Endothelial cell of umbilical vein (primary cell): ENCODE measurements at regions not wholly inside any gene's neighbourhood (a gene's known extent, or its start where the extent isn't known, plus 50 kb on each side); places are given as distances from the start of the nearest gene placed in this dataset.

Experiments
- BruUV-seq: library from RNA; stranded (reverse); fragments of 400-500 nt; replicated peaks from 2 replicates; lab custom pipeline; 2021; lab: Mats Ljungman, UMichigan
- CTCF ChIA-PET: fragments of 300-600, 350-600 bp; sonication (Branson Sonifier 250); formaldehyde crosslinking; loops from one replicate; lab custom pipeline; 2021; ENCODE audit warnings: antibody characterized with exemption, inconsistent platforms; lab: Charles Lee
- POLR2A ChIA-PET: fragments of 300-600, 350-600 bp; sonication (Branson Sonifier 250); formaldehyde crosslinking; loops from one replicate; lab custom pipeline; 2021; ENCODE audit warnings: antibody characterized with exemption, inconsistent platforms; lab: Charles Lee
- DNase-seq: peaks from one replicate; pipeline ENCODE4 v3.0.0-alpha.2; 2011; ENCODE audit warnings: low read depth, low spot score
- FAIRE-seq: peaks from 2 replicates; lab custom pipeline; 2011; peaks lifted over from hg19 to GRCh38; lab: Jason Lieb, UNC
- H2AFZ ChIP-seq: 2 replicates; pipeline ENCODE4 v1.6.0; 2012; ENCODE audit warnings: low read depth, low read length, control low read depth, inconsistent platforms
- H3K27ac ChIP-seq: 2 replicates; pipeline ENCODE4 v1.5.1; 2011; ENCODE audit warnings: low read depth, mild to moderate bottlenecking, control low read depth, low read length, moderate library complexity; ENCODE audit not compliant: insufficient read depth
- H3K27me3 ChIP-seq, 2 experiments: 2 replicates each; pipeline versions ENCODE4 v1.6.0 to v1.6.1; 2011; ENCODE audit warnings: low read length in 2 of 2, mixed read lengths in 1 of 2; ENCODE audit not compliant: control insufficient read depth in 2 of 2, insufficient read depth in 2 of 2
- H3K36me3 ChIP-seq, 2 experiments: 2 replicates in 1 of 2; 3 replicates in 1 of 2; pipeline ENCODE4 v1.5.1; 2011; ENCODE audit warnings: low read length in 2 of 2, mild to moderate bottlenecking in 1 of 2, moderate library complexity in 1 of 2; ENCODE audit not compliant: control insufficient read depth in 2 of 2, insufficient read depth in 2 of 2; ENCODE audit errors: extremely low read depth in 1 of 2
- H3K4me1 ChIP-seq: 3 replicates; pipeline ENCODE4 v1.5.1; 2011; ENCODE audit warnings: mild to moderate bottlenecking, low read length; ENCODE audit not compliant: control insufficient read depth, insufficient read depth; ENCODE audit errors: extremely low read depth
- H3K4me2 ChIP-seq: 2 replicates; pipeline ENCODE4 v1.6.1; 2011; ENCODE audit warnings: low read length, control low read depth, mixed read lengths; ENCODE audit not compliant: insufficient read depth
- H3K4me3 ChIP-seq, 3 experiments: fragments of 200-600 bp in 1 of 3; sonication (generic), shearing (Covaris generic) in 1 of 3; replicated peaks in 1 of 3; 2 replicates each; pipeline ENCODE4 v1.5.1; 2011 to 2016; ENCODE audit warnings: control low read depth in 3 of 3, low read length in 3 of 3, mild to moderate bottlenecking in 2 of 3, inconsistent platforms in 1 of 3, low read depth in 1 of 3, moderate library complexity in 1 of 3; ENCODE audit not compliant: insufficient read depth in 1 of 3
- H3K79me2 ChIP-seq: 2 replicates; pipeline ENCODE4 v1.6.0; 2012; ENCODE audit warnings: low read length, inconsistent platforms; ENCODE audit not compliant: control insufficient read depth, insufficient read depth
- H3K9ac ChIP-seq: replicated peaks from 2 replicates; pipeline ENCODE3; 2011; ENCODE audit warnings: low read length, control low read depth; ENCODE audit not compliant: insufficient read depth; ENCODE audit errors: extremely low read depth
- H3K9me1 ChIP-seq: replicated peaks from 3 replicates; pipeline ENCODE4 v1.6.0; 2011; ENCODE audit warnings: mild to moderate bottlenecking, low read length; ENCODE audit not compliant: control insufficient read depth, insufficient read depth; ENCODE audit errors: extremely low read depth
- H3K9me3 ChIP-seq: replicated peaks from 2 replicates; pipeline ENCODE4 v1.5.1; 2012; ENCODE audit warnings: low read length, inconsistent platforms; ENCODE audit not compliant: control insufficient read depth, insufficient read depth
- H4K20me1 ChIP-seq: replicated peaks from 2 replicates; pipeline ENCODE3; 2011; ENCODE audit warnings: mild to moderate bottlenecking, low read length; ENCODE audit not compliant: control insufficient read depth, insufficient read depth; ENCODE audit errors: extremely low read depth
- EZH2 ChIP-seq: IDR thresholded peaks from 2 replicates; pipeline ENCODE4 v1.6.1; 2012; ENCODE audit warnings: borderline replicate concordance, low read depth, mild to moderate bottlenecking, moderate library complexity, low read length, inconsistent platforms; ENCODE audit not compliant: severe bottlenecking
- FOS ChIP-seq: IDR thresholded peaks from 2 replicates; pipeline ENCODE4 v1.6.1; 2011; ENCODE audit warnings: mild to moderate bottlenecking, low read length, moderate library complexity, borderline replicate concordance; ENCODE audit not compliant: insufficient read depth
- GATA2 ChIP-seq: IDR thresholded peaks from 2 replicates; pipeline ENCODE4 v1.7.0; 2011; ENCODE audit warnings: low read depth, mild to moderate bottlenecking, moderate library complexity, mixed read lengths, low read length; ENCODE audit not compliant: insufficient read length, insufficient read depth
- JUN ChIP-seq: IDR thresholded peaks from 2 replicates; pipeline ENCODE4 v1.6.1; 2011; ENCODE audit warnings: borderline replicate concordance, low read depth; ENCODE audit not compliant: insufficient read length, insufficient read depth
- MYC ChIP-seq: IDR thresholded peaks from one replicate; pipeline ENCODE4 v1.6.1; 2011; ENCODE audit warnings: mild to moderate bottlenecking, low read depth, low read length
- POLR2A ChIP-seq: IDR thresholded peaks from 2 replicates; pipeline ENCODE4 v1.6.1; 2012; ENCODE audit warnings: low read depth, mild to moderate bottlenecking, control low read depth, low read length
- POLR2AphosphoS5 ChIP-seq: IDR thresholded peaks from 2 replicates; pipeline ENCODE4 v1.6.1; 2012; ENCODE audit warnings: low read depth, mild to moderate bottlenecking, control low read depth, low read length, moderate library complexity; ENCODE audit not compliant: insufficient read depth
- dilution Hi-C: fragments of 300-500 bp; cut with MboI; formaldehyde crosslinking; loops from one replicate; pipeline ENCODE4 v1.15.0; 2019; ENCODE audit warnings: low sequenced_read_pairs; ENCODE audit not compliant: extremely low pct_ligation_motif_present
- intact Hi-C: fragments of 100-400 bp; cut with micrococcal nuclease; formaldehyde crosslinking; loops from one replicate; pipeline ENCODE4 v1.10.0; 2022
- TF ChIP-seq, protein P1 (sequence below): IDR thresholded peaks from 2 replicates; pipeline ENCODE4 v1.6.1; 2011; ENCODE audit not compliant: insufficient read depth, insufficient read length
- TF ChIP-seq, protein P2 (sequence below), 2 donors: IDR thresholded peaks; 1 replicate in 1 of 2; 2 replicates in 1 of 2; pipeline ENCODE4 v1.5.1; 2011; ENCODE audit warnings: low read length in 2 of 2, mild to moderate bottlenecking in 2 of 2, moderate library complexity in 2 of 2, control low read depth in 1 of 2, inconsistent platforms in 1 of 2, low read depth in 1 of 2; ENCODE audit not compliant: insufficient read depth in 1 of 2; ENCODE audit errors: extremely low read depth in 1 of 2

DNA sequence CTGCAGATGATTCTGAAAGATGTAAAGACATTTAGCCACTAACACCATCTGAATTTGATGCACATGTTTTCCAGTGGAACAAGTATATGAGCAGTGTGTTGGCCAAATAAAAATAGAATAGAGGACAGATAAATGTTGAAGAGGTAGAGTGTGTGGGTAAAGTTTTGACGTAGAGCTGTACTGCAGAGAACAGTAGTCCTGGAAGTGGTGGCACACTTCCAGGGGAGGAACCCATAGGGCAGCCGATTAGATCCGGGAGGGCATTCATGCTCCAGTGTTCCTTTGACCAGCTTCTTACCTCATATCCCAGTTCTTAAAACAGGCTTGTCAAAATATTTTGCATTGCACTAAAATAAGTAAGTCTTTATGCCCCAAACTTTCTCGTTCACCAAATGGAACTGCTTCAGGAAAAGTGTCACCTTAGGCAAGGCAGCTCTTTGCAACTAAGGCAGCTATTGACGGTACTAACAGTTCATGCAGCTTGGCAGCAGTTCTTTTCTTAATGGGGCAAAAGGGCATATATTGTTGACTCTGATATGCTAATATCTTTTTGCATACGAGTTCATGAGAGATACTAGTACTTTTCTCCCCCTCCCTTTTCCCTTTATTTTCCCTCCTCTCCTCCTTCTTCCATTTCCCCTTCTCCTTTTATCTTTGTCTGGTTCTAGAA, 429.3 kb upstream of the AZI2 start:
- Histone ChIP-seq H3K4me3 (no peak overlapping the region), H3K9me3 (no peaks in the 10 kb centered on the region), H3K4me2 (no peak overlapping the region), H3K36me3 (no peaks in the 10 kb centered on the region), H3K27me3 (peaks cover 0 to 5% of the 10 kb centered on the region in 2 experiments), H3K27ac (no peak overlapping the region), H4K20me1 (no peaks in the 10 kb centered on the region), H3K9me1 (no peaks in the 10 kb centered on the region), H3K79me2 (no peaks in the 10 kb centered on the region), H3K4me1 (no peaks in the 10 kb centered on the region), H2AFZ (no peak overlapping the region), H3K9ac (no peak overlapping the region)
- no TSS peak for BruUV-seq
- intact Hi-C loops, result no loop called here
- TF ChIP-seq POLR2A (no peak), JUN (no peak), EZH2 (no peak), GATA2 (no peak), MYC (no peak), POLR2AphosphoS5 (no peak), FOS (no peak)
- TF ChIP-seq, protein P1, sequence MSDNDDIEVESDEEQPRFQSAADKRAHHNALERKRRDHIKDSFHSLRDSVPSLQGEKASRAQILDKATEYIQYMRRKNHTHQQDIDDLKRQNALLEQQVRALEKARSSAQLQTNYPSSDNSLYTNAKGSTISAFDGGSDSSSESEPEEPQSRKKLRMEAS, result no peak
- TF ChIP-seq, protein P2, sequence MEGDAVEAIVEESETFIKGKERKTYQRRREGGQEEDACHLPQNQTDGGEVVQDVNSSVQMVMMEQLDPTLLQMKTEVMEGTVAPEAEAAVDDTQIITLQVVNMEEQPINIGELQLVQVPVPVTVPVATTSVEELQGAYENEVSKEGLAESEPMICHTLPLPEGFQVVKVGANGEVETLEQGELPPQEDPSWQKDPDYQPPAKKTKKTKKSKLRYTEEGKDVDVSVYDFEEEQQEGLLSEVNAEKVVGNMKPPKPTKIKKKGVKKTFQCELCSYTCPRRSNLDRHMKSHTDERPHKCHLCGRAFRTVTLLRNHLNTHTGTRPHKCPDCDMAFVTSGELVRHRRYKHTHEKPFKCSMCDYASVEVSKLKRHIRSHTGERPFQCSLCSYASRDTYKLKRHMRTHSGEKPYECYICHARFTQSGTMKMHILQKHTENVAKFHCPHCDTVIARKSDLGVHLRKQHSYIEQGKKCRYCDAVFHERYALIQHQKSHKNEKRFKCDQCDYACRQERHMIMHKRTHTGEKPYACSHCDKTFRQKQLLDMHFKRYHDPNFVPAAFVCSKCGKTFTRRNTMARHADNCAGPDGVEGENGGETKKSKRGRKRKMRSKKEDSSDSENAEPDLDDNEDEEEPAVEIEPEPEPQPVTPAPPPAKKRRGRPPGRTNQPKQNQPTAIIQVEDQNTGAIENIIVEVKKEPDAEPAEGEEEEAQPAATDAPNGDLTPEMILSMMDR (IDR thresholded peaks at IDR 0.05; ENCODE audit: extremely low read depth in 1 of 2, insufficient read depth in 1 of 2, low read depth in 1 of 2, low read length in 2 of 2), result no peak
- no peak for DNase-seq
- CTCF ChIA-PET, result no interaction called here
- FAIRE-seq, result no peak
- POLR2A ChIA-PET, result no interaction called here
- dilution Hi-C loops, result no loop called here
